HG02938 (cell line): ENCODE measurements at regions not wholly inside any gene's neighbourhood (a gene's known extent, or its start where the extent isn't known, plus 50 kb on each side); places are given as distances from the start of the nearest gene placed in this dataset.

Source experiments
- ATAC-seq: cut with Tn5 transposase; IDR thresholded peaks from one replicate; pipeline ENCODE4 v1.9.1; 2021; ENCODE audit warnings: mild to moderate bottlenecking, moderate library complexity; ENCODE audit not compliant: unreplicated experiment

GRCh38 chr1:82924666-82925065, 1074.3 kb downstream of the TTLL7 start:
- no peak for ATAC-seq

DNA sequence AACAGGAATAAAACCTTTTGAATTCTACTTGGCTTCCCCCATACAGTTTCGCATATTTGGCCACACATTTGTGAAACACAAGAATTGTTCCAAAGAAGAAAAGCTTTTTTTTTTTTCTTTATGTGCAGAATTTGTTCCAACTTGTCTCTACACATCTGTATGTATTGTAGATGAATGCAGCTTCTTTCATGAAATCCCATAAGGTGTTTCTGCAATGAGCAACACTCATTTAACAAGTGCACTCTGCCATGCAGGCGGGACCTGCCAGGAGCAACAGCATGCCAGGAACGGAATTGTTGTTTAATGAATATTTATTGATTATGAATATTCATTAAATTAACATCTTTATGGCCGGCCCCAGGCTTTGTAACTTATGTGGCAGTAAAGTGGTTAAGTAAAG, 1075.0 kb downstream of the TTLL7 start:
- no peak for ATAC-seq

DNA sequence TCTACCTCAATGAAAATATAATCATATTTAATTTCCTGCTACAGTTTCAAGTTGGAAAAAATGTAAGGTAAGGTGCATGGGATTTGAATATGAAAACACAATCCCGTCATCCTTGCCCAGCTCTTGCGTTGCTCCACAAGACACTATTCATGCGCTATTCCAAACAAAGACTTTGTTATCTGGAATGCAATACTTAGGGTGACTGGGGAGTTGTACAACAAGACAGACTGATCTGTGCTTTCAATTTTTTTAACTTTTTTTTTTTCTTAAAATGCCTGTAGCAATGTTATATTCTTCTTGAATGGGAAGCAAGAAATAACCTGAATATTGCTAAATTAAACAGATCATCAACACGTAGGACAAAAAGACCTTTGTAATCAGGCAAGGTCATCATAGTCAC, 1077.2 kb downstream of the TTLL7 start:
- ATAC-seq, result no peak

GRCh38 chr1:82920418-82921248, 1078.3 kb downstream of the TTLL7 start:
- no peak for ATAC-seq

GRCh38 chr1:82919837-82920236, 1079.1 kb downstream of the TTLL7 start:
- ATAC-seq, result no peak

- ATAC-seq, result no peak
Observed at GRCh38 chr1:82907313-82907712, 1091.6 kb downstream of the TTLL7 start.

- ATAC-seq, result no peak
Observed at GRCh38 chr1:82903626-82904025, 1095.3 kb downstream of the TTLL7 start.

DNA sequence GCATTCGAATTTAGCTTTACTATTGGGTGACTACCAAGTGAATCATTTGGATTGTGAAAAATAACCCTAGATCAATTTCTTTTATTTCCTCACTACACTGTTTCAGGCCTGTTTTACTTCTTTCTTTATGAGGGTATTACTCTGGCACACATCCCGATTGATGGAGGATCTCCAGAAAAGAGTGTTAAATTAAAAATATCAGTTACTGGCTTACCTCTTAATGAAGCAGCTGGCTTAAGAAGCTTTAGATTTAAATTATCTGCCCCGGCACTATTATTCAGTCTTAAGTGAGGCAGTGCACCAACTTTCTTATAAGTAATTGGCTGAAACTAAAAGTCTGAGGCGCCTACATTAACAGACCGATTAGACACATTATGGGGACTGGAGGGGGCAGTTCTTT, 1097.4 kb downstream of the TTLL7 start:
- ATAC-seq, result no peak

GRCh38 chr1:82901118-82901517, 1097.8 kb downstream of the TTLL7 start:
- ATAC-seq, result no peak

- ATAC-seq, result no peak
Observed at GRCh38 chr1:82899017-82899416, 1098.3 kb downstream of the ADGRL2 start.

DNA sequence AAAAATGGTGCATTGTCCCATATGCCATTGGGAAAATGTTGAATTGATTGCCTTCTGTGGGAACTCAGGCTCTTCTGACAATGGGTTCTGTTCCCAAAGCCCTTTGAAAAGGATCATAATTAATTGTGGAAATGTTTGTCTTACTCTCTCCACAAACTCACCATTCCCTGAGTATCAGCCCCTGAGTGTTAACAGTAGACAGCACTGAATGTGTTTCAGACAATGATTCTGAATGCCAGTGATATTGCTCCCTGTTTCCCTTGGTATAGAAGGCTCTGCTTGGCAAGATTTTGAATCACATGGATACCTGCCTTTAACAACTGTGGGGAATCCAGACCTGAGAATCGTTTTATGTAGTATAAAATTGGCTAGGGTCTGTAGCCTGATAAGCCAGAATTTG, 1096.8 kb downstream of the ADGRL2 start:
- ATAC-seq, result no peak

GRCh38 chr1:82896036-82896435, 1095.3 kb downstream of the ADGRL2 start:
- ATAC-seq, result no peak

DNA sequence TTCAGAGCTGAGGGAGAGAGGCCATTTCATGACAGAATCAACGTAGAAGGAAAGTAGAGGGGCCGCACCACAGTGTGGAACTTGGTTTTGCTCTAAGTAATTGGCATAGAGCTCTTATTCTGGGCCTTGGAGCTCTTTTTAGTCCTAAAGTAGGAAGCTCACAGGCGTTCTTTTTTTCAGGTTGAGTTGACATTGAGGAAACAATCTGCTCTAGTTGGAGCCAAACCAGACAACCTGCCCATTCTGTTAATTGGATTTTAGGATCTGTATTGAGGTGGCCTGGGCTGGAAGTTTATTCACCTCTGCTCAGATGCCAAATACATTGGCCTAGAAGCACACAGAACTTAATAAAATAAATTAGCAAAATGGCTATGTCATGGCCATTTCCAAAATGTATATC, 1093.9 kb downstream of the ADGRL2 start:
- no peak for ATAC-seq

DNA sequence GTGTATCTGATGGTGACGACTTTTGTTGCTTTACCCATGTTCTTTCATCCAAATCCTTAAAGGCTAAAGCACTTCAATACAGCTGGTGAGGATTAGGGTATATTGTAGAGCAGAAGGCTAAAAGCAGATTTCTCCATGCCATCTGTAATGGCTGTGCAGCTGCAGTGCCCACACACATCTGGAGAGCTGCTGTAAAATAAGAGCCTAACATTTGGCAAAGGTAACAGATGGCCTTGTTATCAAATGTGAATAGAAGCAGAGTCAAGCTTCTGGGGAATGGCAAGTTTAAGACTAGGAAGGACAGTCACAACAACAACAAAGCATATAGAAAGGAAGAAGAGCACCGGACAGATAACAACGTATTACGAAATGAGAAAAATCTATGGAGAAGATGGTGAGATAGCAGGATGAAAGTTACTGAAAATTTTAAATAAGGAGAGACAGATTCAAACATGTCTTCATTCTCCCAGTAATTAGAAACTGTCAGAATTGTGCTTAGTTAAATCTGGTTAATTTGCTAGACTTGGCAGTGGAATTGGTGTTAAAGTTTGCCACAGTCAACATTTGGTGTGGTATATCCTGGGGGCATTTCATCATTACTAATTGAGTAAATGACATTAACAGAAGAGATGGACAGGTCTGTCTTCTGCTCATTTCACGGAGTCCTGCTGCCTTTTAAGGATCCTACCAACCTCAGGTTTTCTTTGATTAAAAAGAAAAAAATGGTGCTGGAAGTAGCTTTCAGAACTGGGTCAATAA, 1093.2 kb downstream of the ADGRL2 start:
- no peak for ATAC-seq

DNA sequence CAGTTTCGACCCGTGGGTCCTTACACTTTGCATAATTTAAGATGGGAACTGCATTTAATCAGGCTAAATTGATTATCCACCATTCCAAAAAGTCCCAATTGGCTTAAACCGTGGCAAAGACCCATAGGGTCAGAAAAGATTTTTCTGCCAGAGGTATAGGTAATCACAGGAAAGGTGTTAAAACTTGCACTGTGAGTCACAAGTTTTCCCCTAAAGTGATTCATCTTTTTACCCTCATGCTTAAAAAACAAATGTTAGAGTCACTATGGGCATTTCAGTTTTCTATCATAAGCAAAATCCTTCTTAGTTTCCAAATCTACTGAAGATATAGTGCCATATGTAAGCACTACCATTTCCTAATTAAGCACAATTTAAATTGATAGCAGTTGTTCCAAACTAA, 1079.8 kb downstream of the ADGRL2 start:
- no peak for ATAC-seq

DNA sequence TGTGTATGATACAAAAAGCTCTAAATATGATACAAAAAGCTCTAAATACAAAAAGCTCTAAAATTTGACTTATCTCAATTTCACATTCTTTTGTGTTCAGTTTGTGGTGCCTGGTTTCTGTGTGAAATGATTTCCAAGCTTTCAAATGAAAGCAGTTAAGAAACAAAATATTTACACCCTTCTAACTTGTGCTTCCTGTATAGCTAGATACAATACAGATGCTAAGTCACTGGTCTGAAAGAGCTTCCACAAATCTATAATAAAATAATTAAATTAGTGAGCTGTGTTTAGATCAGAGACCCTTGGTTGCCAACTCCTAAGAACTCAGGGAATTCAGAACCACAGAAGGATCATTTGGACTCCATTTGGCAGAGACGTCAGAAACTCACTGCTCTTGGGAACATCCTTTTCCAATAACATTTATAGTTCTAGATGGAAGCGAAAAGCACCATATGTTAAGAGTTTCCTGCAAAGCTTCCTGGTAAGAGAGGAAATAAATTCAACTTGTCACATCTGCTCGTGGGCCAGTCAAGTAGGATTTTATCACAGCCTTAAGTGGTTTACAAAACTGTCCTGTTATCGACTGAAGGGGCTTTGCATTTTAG, 1079.1 kb downstream of the ADGRL2 start:
- ATAC-seq, result no peak

- ATAC-seq, result no peak
Observed at GRCh38 chr1:82875170-82875569, 1074.4 kb downstream of the ADGRL2 start.

- ATAC-seq, result no peak
Observed at GRCh38 chr1:82874041-82874440, 1073.3 kb downstream of the ADGRL2 start.

DNA sequence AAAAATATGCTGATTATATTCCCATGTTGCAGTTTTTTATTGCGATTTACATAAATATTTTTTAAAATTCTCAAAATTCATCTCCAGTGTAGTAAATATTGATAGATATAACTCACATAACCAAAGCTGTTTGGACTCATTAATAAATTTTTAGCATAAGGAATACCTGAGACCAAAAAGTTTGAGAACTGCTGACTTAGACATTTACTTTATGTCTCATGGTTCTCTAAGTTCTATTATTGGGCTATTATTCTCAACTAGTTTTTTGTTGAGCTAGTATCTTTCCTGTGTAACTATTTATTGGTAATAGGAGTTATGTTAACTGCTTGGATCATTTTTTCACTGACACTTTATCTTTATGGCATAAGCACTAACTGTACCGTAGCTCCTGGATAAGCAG, 1069.6 kb downstream of the ADGRL2 start:
- ATAC-seq, result no peak

DNA sequence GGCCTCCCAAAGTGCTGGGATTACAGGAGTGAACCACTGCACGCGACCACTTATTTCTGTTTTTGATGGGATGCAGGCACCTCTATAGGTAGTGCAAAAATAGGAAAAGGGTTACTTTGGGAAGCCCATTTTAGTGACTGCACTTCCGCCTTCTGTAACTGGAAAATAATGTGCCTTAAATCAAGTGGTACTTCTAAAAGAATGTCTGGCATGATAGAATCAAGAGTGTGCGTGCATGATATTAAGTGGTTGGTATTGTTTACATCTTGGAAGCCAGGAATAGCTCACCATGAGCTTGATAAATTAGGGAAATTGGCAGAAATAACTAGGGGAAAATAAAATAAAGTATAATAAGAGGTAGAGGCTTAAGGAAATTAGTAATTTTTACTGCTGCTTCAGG, 1067.0 kb downstream of the ADGRL2 start:
- no peak for ATAC-seq

DNA sequence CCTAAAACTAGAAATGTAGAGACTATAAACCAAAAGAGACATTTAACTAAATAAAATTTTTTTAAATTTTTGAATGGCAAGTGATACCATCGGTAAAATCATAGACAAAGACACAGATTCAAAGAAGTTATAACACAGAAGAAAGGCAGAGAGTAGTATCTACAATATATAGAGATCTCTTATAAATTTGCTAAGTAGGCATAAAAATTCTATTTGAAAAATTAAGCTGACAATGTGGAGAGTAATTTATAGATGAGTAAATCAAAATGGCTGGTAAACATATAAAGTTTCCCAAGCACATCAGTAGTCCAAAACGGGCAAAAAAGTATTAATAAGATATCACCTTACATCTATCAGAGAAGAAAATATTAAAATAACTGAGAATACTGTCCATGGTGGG, 1061.0 kb downstream of the ADGRL2 start:
- ATAC-seq, result no peak

DNA sequence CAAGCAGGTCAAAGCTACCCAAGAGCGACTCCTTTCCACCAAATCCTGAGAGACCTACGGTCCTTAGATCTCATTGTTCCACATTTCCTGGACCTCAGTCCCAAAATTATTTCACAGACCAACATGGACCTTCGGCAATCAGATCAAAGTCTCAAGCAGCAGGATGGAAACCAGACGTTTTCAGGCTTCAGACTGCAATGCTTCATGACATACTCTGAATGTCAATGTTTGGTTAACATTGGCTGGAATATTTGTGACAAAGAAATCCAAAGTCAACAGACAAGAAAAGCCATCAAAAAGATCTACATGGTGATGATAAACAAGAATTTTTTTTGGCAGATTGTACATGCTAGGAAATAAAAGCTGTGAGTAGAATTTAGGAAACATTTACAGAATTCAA, 1057.3 kb downstream of the ADGRL2 start:
- ATAC-seq, result no peak
